Mesendoderm (in vitro differentiated cells): ENCODE measurements at regions not wholly inside any gene's neighbourhood (a gene's known extent, or its start where the extent isn't known, plus 50 kb on each side); places are given as distances from the start of the nearest gene placed in this dataset.

ENCODE experiments used
- DNase-seq: peaks from one replicate; pipeline ENCODE4 v3.0.0; 2013
- H2AK5ac ChIP-seq: 2 replicates; pipeline ENCODE4 v1.6.1; 2013; ENCODE audit warnings: low read length, inconsistent platforms
- H2BK120ac ChIP-seq: 2 replicates; pipeline ENCODE4 v1.6.1; 2013; ENCODE audit warnings: low read depth, mild to moderate bottlenecking, low read length, moderate library complexity, mixed read lengths
- H2BK15ac ChIP-seq: replicated peaks from 2 replicates; pipeline ENCODE4 v1.6.1; 2013; ENCODE audit warnings: low read depth, mild to moderate bottlenecking, moderate library complexity
- H2BK5ac ChIP-seq: 2 replicates; pipeline ENCODE4 v1.6.1; 2013; ENCODE audit warnings: low read length, inconsistent platforms
- H3K18ac ChIP-seq: 2 replicates; pipeline ENCODE4 v1.6.1; 2013; ENCODE audit warnings: mild to moderate bottlenecking, low read length, mixed read lengths
- H3K23ac ChIP-seq: one replicate; pipeline ENCODE4 v1.6.1; 2013; ENCODE audit warnings: low read length
- H3K27ac ChIP-seq: 2 replicates; pipeline ENCODE4 v1.5.1; 2013; ENCODE audit warnings: low read depth, mild to moderate bottlenecking, inconsistent platforms, low read length, moderate library complexity
- H3K27me3 ChIP-seq: 2 replicates; pipeline ENCODE4 v1.6.1; 2013; ENCODE audit warnings: low read length, control low read depth, mild to moderate bottlenecking, inconsistent platforms; ENCODE audit not compliant: insufficient read depth, poor library complexity
- H3K36me3 ChIP-seq: 2 replicates; pipeline ENCODE4 v1.6.1; 2013; ENCODE audit warnings: low read length, inconsistent platforms; ENCODE audit not compliant: control insufficient read depth, insufficient read depth
- H3K4ac ChIP-seq: one replicate; pipeline ENCODE4 v1.6.1; 2013; ENCODE audit warnings: low read depth, mild to moderate bottlenecking, low read length, moderate library complexity
- H3K4me1 ChIP-seq: 2 replicates; pipeline ENCODE4 v1.6.1; 2013; ENCODE audit warnings: low read depth, low read length, inconsistent platforms; ENCODE audit not compliant: control insufficient read depth
- H3K4me2 ChIP-seq: 2 replicates; pipeline ENCODE4 v1.6.1; 2013; ENCODE audit warnings: low read length
- H3K4me3 ChIP-seq: 2 replicates; pipeline ENCODE4 v1.5.1; 2013; ENCODE audit warnings: mild to moderate bottlenecking, low read length
- H3K56ac ChIP-seq: one replicate; pipeline ENCODE4 v1.6.1; 2013; ENCODE audit warnings: low read length
- H3K79me1 ChIP-seq: 2 replicates; pipeline ENCODE4 v1.6.1; 2013; ENCODE audit warnings: low read length, inconsistent platforms
- H3K79me2 ChIP-seq: 2 replicates; pipeline ENCODE4 v1.6.1; 2013; ENCODE audit warnings: mild to moderate bottlenecking, low read length; ENCODE audit not compliant: control insufficient read depth, insufficient read depth
- H3K9ac ChIP-seq: 2 replicates; pipeline ENCODE4 v1.6.1; 2013; ENCODE audit warnings: low read length, inconsistent platforms
- H4K5ac ChIP-seq: one replicate; pipeline ENCODE4 v1.6.1; 2013; ENCODE audit warnings: low read length
- H4K8ac ChIP-seq: one replicate; pipeline ENCODE4 v1.6.1; 2013; ENCODE audit warnings: low read depth, mild to moderate bottlenecking, control low read depth, low read length, moderate library complexity
- WGBS: extraction: QIAGEN DNeasy Blood & Tissue Kit; methylation state at CpG from one replicate; pipeline ENCODE4 v1.1.7; 2013; ENCODE audit warnings: low lambda C conversion rate, missing lambda C conversion rate; ENCODE audit not compliant: insufficient coverage; ENCODE audit errors: extremely low coverage; 5-methylcytosine and 5-hydroxymethylcytosine counted together

DNA sequence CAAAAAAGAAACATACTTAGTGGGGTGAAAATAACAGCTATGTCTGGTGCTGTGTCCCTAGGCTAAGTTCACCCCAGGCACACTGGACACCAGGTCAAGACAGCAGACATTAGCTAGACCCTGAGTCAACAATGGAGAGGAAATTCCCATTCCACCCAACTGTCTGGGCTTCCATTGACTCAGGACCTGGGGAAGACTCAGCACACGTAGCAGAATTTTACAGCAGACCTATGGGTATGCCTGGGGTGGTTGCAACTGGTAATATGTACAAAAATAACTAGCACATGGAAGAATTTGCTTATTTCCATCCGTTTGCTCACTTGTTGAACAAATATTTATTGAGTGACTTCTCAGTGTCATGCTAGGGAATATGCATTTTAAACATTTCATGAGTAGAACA, 117.0 kb downstream of the GAS1 start:
- H3K4me1 ChIP-seq = no peaks in the 10 kb centered on the region
- no peak overlapping the region for H4K5ac ChIP-seq
- no peak for DNase-seq
- H2BK15ac ChIP-seq = no peak overlapping the region
- H3K4me3 ChIP-seq = no peak overlapping the region
- H3K27ac ChIP-seq = no peak overlapping the region
- no peaks in the 10 kb centered on the region for H3K36me3 ChIP-seq
- no peak overlapping the region for H3K4me2 ChIP-seq
- no peak overlapping the region for H3K9ac ChIP-seq
- no peak overlapping the region for H2AK5ac ChIP-seq
- H3K4ac ChIP-seq = no peak overlapping the region
- H2BK5ac ChIP-seq = no peak overlapping the region
- no peaks in the 10 kb centered on the region for H3K27me3 ChIP-seq
- WGBS = no CpG with 5 or more reads among the region's 2 CpGs
- no peaks in the 10 kb centered on the region for H3K79me1 ChIP-seq
- no peak overlapping the region for H2BK120ac ChIP-seq
- H3K79me2 ChIP-seq = no peaks in the 10 kb centered on the region
- H3K56ac ChIP-seq = no peak overlapping the region
- no peak overlapping the region for H4K8ac ChIP-seq
- H3K18ac ChIP-seq = no peak overlapping the region
- H3K23ac ChIP-seq = no peak overlapping the region

GRCh38 chr9:86829496-86830046, 117.7 kb downstream of the GAS1 start:
- H3K18ac ChIP-seq = no peak overlapping the region

GRCh38 chr9:86828631-86829030, 118.7 kb downstream of the GAS1 start:
- no CpG with 5 or more reads among the region's 4 CpGs for WGBS
- Histone ChIP-seq H3K79me2 (no peaks in the 10 kb centered on the region), H3K79me1 (no peaks in the 10 kb centered on the region), H3K56ac (no peak overlapping the region), H4K8ac (no peak overlapping the region), H3K27me3 (no peaks in the 10 kb centered on the region), H3K4ac (no peak overlapping the region), H3K23ac (no peak overlapping the region), H2BK120ac (no peak overlapping the region), H4K5ac (no peak overlapping the region), H3K4me2 (no peak overlapping the region), H2BK15ac (no peak overlapping the region), H3K36me3 (no peaks in the 10 kb centered on the region), H3K18ac (no peak overlapping the region), H2BK5ac (no peak overlapping the region), H2AK5ac (no peak overlapping the region), H3K4me1 (no peaks in the 10 kb centered on the region), H3K4me3 (no peak overlapping the region), H3K27ac (no peak overlapping the region), H3K9ac (no peak overlapping the region)
- DNase-seq = no peak

More at GRCh38 chr9:86829496-86830046, 117.7 kb downstream of the GAS1 start:
- Histone ChIP-seq H4K5ac (no peak overlapping the region), H3K27ac (no peak overlapping the region), H3K27me3 (no peaks in the 10 kb centered on the region), H3K56ac (no peak overlapping the region), H3K79me2 (no peaks in the 10 kb centered on the region), H3K4me3 (no peak overlapping the region), H2AK5ac (no peak overlapping the region), H3K9ac (no peak overlapping the region), H3K4me2 (no peak overlapping the region), H2BK120ac (no peak overlapping the region), H3K4ac (no peak overlapping the region), H2BK5ac (no peak overlapping the region), H2BK15ac (no peak overlapping the region), H3K79me1 (no peaks in the 10 kb centered on the region), H3K4me1 (no peaks in the 10 kb centered on the region), H4K8ac (no peak overlapping the region), H3K36me3 (no peaks in the 10 kb centered on the region), H3K23ac (no peak overlapping the region)
- WGBS = no CpG with 5 or more reads among the region's 1 CpG
- DNase-seq = peak; percentile 34

- Histone ChIP-seq H3K27me3 (no peaks in the 10 kb centered on the region), H2BK120ac (no peak overlapping the region), H3K4me3 (no peak overlapping the region), H3K9ac (no peak overlapping the region), H2BK5ac (no peak overlapping the region), H3K4me1 (no peaks in the 10 kb centered on the region), H2AK5ac (no peak overlapping the region), H2BK15ac (no peak overlapping the region), H3K23ac (no peak overlapping the region), H3K4me2 (no peak overlapping the region), H3K27ac (no peak overlapping the region), H4K5ac (no peak overlapping the region), H4K8ac (no peak overlapping the region), H3K79me1 (no peaks in the 10 kb centered on the region), H3K4ac (no peak overlapping the region), H3K18ac (no peak overlapping the region), H3K79me2 (no peaks in the 10 kb centered on the region), H3K56ac (no peak overlapping the region), H3K36me3 (no peaks in the 10 kb centered on the region)
- peak; percentile 14 for DNase-seq
- WGBS = no CpG with 5 or more reads among the region's 1 CpG
Observed at GRCh38 chr9:86827893-86828292, 119.4 kb downstream of the GAS1 start.

- WGBS = no CpG with 5 or more reads among the region's 2 CpGs
- H3K4me1 ChIP-seq = no peaks in the 10 kb centered on the region
- H3K4ac ChIP-seq = no peak overlapping the region
- no peak overlapping the region for H3K4me2 ChIP-seq
- no peak overlapping the region for H3K27ac ChIP-seq
- H3K18ac ChIP-seq = no peak overlapping the region
- H2BK120ac ChIP-seq = no peak overlapping the region
- H4K5ac ChIP-seq = no peak overlapping the region
- no peak overlapping the region for H3K23ac ChIP-seq
- H4K8ac ChIP-seq = no peak overlapping the region
- no peak overlapping the region for H2AK5ac ChIP-seq
- no peak overlapping the region for H3K9ac ChIP-seq
- H3K36me3 ChIP-seq = no peaks in the 10 kb centered on the region
- H3K56ac ChIP-seq = no peak overlapping the region
- no peaks in the 10 kb centered on the region for H3K79me2 ChIP-seq
- no peaks in the 10 kb centered on the region for H3K79me1 ChIP-seq
- no peaks in the 10 kb centered on the region for H3K27me3 ChIP-seq
- H2BK15ac ChIP-seq = no peak overlapping the region
- no peak for DNase-seq
- H2BK5ac ChIP-seq = no peak overlapping the region
- no peak overlapping the region for H3K4me3 ChIP-seq
Observed at GRCh38 chr9:86825299-86825698, 122.0 kb downstream of the GAS1 start.
